GM12874 (cell line): ENCODE measurements at regions not wholly inside any gene's neighbourhood (a gene's known extent, or its start where the extent isn't known, plus 50 kb on each side); places are given as distances from the start of the nearest gene placed in this dataset.

Experiments
- CTCF ChIP-seq: IDR thresholded peaks from 2 replicates; pipeline ENCODE4 v1.5.1; 2011; ENCODE audit warnings: low read depth, mild to moderate bottlenecking, control low read depth, low read length, moderate library complexity; ENCODE audit not compliant: insufficient read depth

- no peak for TF ChIP-seq CTCF
Observed at GRCh38 chr13:57224414-57224813, 57.4 kb downstream of the PRR20E start.

GRCh38 chr13:57250472-57250871 is 83.5 kb downstream of the PRR20E start:
- TF ChIP-seq CTCF = no peak

- TF ChIP-seq CTCF = no peak
Observed at GRCh38 chr13:57253551-57253950, 86.6 kb downstream of the PRR20E start.

GRCh38 chr13:57264965-57265364 is 98.0 kb downstream of the PRR20E start:
- no peak for TF ChIP-seq CTCF

GRCh38 chr13:57270493-57270892 is 103.5 kb downstream of the PRR20E start:
- no peak for TF ChIP-seq CTCF

- no peak for TF ChIP-seq CTCF
Observed at GRCh38 chr13:57286511-57287098, 119.6 kb downstream of the PRR20E start.

- TF ChIP-seq CTCF = no peak
Observed at GRCh38 chr13:57302604-57303003, 135.6 kb downstream of the PRR20E start.
